GM23338 (cell line): ENCODE measurements at regions not wholly inside any gene's neighbourhood (a gene's known extent, or its start where the extent isn't known, plus 50 kb on each side); places are given as distances from the start of the nearest gene placed in this dataset.

Experiments
- ATAC-seq: fragments of 200-7000 bp; cut with Tn5 transposase; 3 replicates; pipeline ENCODE4 v1.9.1; 2020
- DNase-seq: peaks from one replicate; pipeline ENCODE4 v3.0.0-alpha.2; 2015; ENCODE audit warnings: low spot score
- H2AFZ ChIP-seq: fragments of 200-600 bp; sonication (generic); 2 replicates; pipeline ENCODE4 v1.8.0; 2016; ENCODE audit warnings: antibody characterized with exemption, mild to moderate bottlenecking, moderate library complexity
- H3F3A ChIP-seq: fragments of 200-600 bp; sonication (generic); replicated peaks from 2 replicates; pipeline ENCODE4 v1.8.0; 2017; ENCODE audit warnings: antibody characterized with exemption, mixed run types, low read depth
- H3K27ac ChIP-seq: fragments of 200-600 bp; sonication (generic); 2 replicates; pipeline ENCODE4 v1.6.1; 2016; ENCODE audit warnings: low read depth
- H3K27me3 ChIP-seq: fragments of 200-600 bp; sonication (generic); 2 replicates; pipeline ENCODE4 v1.8.0; 2016; ENCODE audit warnings: mild to moderate bottlenecking, mixed run types, moderate library complexity; ENCODE audit not compliant: insufficient read depth
- H3K36me3 ChIP-seq: fragments of 200-600 bp; sonication (generic); 2 replicates; pipeline ENCODE4 v1.8.0; 2016; ENCODE audit warnings: mild to moderate bottlenecking; ENCODE audit not compliant: insufficient read depth
- H3K4me1 ChIP-seq: fragments of 200-600 bp; sonication (generic); 2 replicates; pipeline ENCODE4 v1.8.0; 2016; ENCODE audit warnings: mild to moderate bottlenecking, moderate library complexity; ENCODE audit not compliant: insufficient read depth
- H3K4me2 ChIP-seq: fragments of 200-600 bp; sonication (generic); 2 replicates; pipeline ENCODE4 v1.7.1; 2017; ENCODE audit warnings: mixed run types
- H3K4me3 ChIP-seq: fragments of 200-600 bp; sonication (generic); 2 replicates; pipeline ENCODE4 v1.6.1; 2016; ENCODE audit warnings: mixed run types
- H3K79me2 ChIP-seq: fragments of 200-600 bp; sonication (generic); replicated peaks from 2 replicates; pipeline ENCODE4 v1.8.0; 2017; ENCODE audit warnings: mild to moderate bottlenecking; ENCODE audit not compliant: insufficient read depth
- H3K9me2 ChIP-seq: fragments of 200-600 bp; sonication (generic); 2 replicates; pipeline ENCODE4 v1.8.0; 2017; ENCODE audit not compliant: insufficient read depth
- H4K20me1 ChIP-seq: fragments of 200-600 bp; sonication (generic); replicated peaks from 2 replicates; pipeline ENCODE4 v1.8.0; 2017; ENCODE audit warnings: mild to moderate bottlenecking; ENCODE audit not compliant: insufficient read depth
- H3K27ac Mint-ChIP-seq: 2 replicates; pipeline ENCODE4 v1.8.0; 2020; ENCODE audit warnings: inconsistent platforms, mild to moderate bottlenecking, moderate library complexity, mixed read lengths
- H3K27me3 Mint-ChIP-seq: 3 replicates; pipeline ENCODE4 v1.8.0; 2022; ENCODE audit warnings: low read depth, mild to moderate bottlenecking, moderate library complexity, mixed read lengths, inconsistent platforms; ENCODE audit not compliant: insufficient read depth, poor library complexity
- H3K36me3 Mint-ChIP-seq: 3 replicates; pipeline ENCODE4 v1.8.0; 2021; ENCODE audit warnings: low read depth, mild to moderate bottlenecking, inconsistent platforms, moderate library complexity, mixed read lengths
- H3K4me1 Mint-ChIP-seq: 3 replicates; pipeline ENCODE4 v1.8.0; 2020; ENCODE audit warnings: mild to moderate bottlenecking, inconsistent platforms, mixed read lengths
- H3K4me3 Mint-ChIP-seq: 3 replicates; pipeline ENCODE4 v1.8.0; 2021; ENCODE audit warnings: moderate library complexity, mild to moderate bottlenecking, inconsistent platforms, mixed read lengths
- H3K9me3 Mint-ChIP-seq: 3 replicates; pipeline ENCODE4 v1.8.0; 2020; ENCODE audit warnings: moderate library complexity, mild to moderate bottlenecking, inconsistent platforms, mixed read lengths
- CREB1 ChIP-seq: fragments of 250-450 bp; sonication (Bioruptor Pico); IDR thresholded peaks from 2 replicates; pipeline ENCODE4 v1.5.0; 2020; ENCODE audit warnings: low read depth, mild to moderate bottlenecking, moderate library complexity
- ETS1 ChIP-seq: IDR thresholded peaks from 2 replicates; pipeline ENCODE4 v1.6.1; 2016; ENCODE audit warnings: antibody characterized with exemption
- EZH2 ChIP-seq: fragments of 200-600 bp; sonication (generic); IDR thresholded peaks from one replicate; pipeline ENCODE4 v1.8.0; 2017; ENCODE audit warnings: antibody characterized with exemption, mild to moderate bottlenecking, low read depth; ENCODE audit not compliant: unreplicated experiment
- EZH2phosphoT487 ChIP-seq: fragments of 200-600 bp; sonication (generic); IDR thresholded peaks from one replicate; pipeline ENCODE4 v1.8.1; 2018; ENCODE audit warnings: antibody characterized with exemption; ENCODE audit not compliant: unreplicated experiment
- JUNB ChIP-seq: IDR thresholded peaks from one replicate; pipeline ENCODE4 v1.6.1; 2016; ENCODE audit warnings: antibody characterized with exemption; ENCODE audit not compliant: unreplicated experiment
- NANOG ChIP-seq: IDR thresholded peaks from 2 replicates; pipeline ENCODE4 v1.6.1; 2016; ENCODE audit warnings: antibody characterized with exemption, borderline replicate concordance
- POLR2AphosphoS5 ChIP-seq: IDR thresholded peaks from 2 replicates; pipeline ENCODE4 v1.6.1; 2016; ENCODE audit warnings: antibody characterized with exemption, low read depth
- REST ChIP-seq: IDR thresholded peaks from one replicate; pipeline ENCODE4 v1.6.1; 2018; ENCODE audit warnings: antibody characterized with exemption; ENCODE audit not compliant: unreplicated experiment
- STAT1 ChIP-seq: IDR thresholded peaks from one replicate; pipeline ENCODE4 v1.6.1; 2016; ENCODE audit warnings: antibody characterized with exemption; ENCODE audit not compliant: unreplicated experiment
- ZNF114 ChIP-seq: fragments of 250-450 bp; sonication (Bioruptor Pico); IDR thresholded peaks from 2 replicates; pipeline ENCODE4 v1.5.0; 2020; ENCODE audit warnings: mild to moderate bottlenecking, moderate library complexity
- ZNF331 ChIP-seq: fragments of 250-450 bp; sonication (Bioruptor Pico); IDR thresholded peaks from 2 replicates; pipeline ENCODE4 v1.5.0; 2020; ENCODE audit warnings: low read depth, mild to moderate bottlenecking, moderate library complexity
- ZNF462 ChIP-seq: fragments of 250-450 bp; sonication (Bioruptor Pico); IDR thresholded peaks from 2 replicates; pipeline ENCODE4 v1.5.0; 2020; ENCODE audit warnings: mild to moderate bottlenecking, moderate library complexity
- TF ChIP-seq, protein P1 (sequence below), 2 experiments: fragments of 200-600 bp in 1 of 2; sonication (generic) in 1 of 2; conservative IDR thresholded peaks; 2 replicates each; pipeline versions ENCODE4 v1.5.1 to v1.6.1; 2016 to 2017; ENCODE audit warnings: antibody characterized with exemption in 2 of 2, low read depth in 2 of 2, mild to moderate bottlenecking in 2 of 2, moderate library complexity in 1 of 2

- ATAC-seq (no peak), DNase-seq (no peak)
- Histone ChIP-seq H2AFZ (no peak overlapping the region), H3K79me2 (no peaks in the 10 kb centered on the region), H3K4me3 (no peak overlapping the region), H3K27me3 (no peaks in the 10 kb centered on the region), H3K9me2 (0 out of 2 replicates have a peak, but pooled peaks cover 7% of the 10 kb centered on the region), H3K4me2 (no peak overlapping the region), H3K27ac (no peak overlapping the region), H3K4me1 (peaks cover 5% of the 10 kb centered on the region; the same call in 1 of the 2 replicates), H3K36me3 (no peaks in the 10 kb centered on the region), H4K20me1 (no peaks in the 10 kb centered on the region), H3F3A (no peaks in the 10 kb centered on the region)
- Mint-ChIP-seq H3K36me3 (no peaks in the 10 kb centered on the region), H3K4me3 (no peak overlapping the region), H3K27me3 (peaks cover 3% of the 10 kb centered on the region), H3K27ac (no peak overlapping the region), H3K9me3 (no peaks in the 10 kb centered on the region; the same call in 2 of the 3 replicates), H3K4me1 (peaks cover under 1% of the 10 kb centered on the region; the same call in 1 of the 3 replicates)
- TF ChIP-seq ZNF462: no peak
- TF ChIP-seq ETS1: no peak
- no peak for TF ChIP-seq ZNF114 (CRISPR knock-in tag)
- TF ChIP-seq POLR2AphosphoS5: no peak
- no peak for TF ChIP-seq NANOG
- TF ChIP-seq CREB1 (CRISPR knock-in tag): no peak
- TF ChIP-seq, protein P1, sequence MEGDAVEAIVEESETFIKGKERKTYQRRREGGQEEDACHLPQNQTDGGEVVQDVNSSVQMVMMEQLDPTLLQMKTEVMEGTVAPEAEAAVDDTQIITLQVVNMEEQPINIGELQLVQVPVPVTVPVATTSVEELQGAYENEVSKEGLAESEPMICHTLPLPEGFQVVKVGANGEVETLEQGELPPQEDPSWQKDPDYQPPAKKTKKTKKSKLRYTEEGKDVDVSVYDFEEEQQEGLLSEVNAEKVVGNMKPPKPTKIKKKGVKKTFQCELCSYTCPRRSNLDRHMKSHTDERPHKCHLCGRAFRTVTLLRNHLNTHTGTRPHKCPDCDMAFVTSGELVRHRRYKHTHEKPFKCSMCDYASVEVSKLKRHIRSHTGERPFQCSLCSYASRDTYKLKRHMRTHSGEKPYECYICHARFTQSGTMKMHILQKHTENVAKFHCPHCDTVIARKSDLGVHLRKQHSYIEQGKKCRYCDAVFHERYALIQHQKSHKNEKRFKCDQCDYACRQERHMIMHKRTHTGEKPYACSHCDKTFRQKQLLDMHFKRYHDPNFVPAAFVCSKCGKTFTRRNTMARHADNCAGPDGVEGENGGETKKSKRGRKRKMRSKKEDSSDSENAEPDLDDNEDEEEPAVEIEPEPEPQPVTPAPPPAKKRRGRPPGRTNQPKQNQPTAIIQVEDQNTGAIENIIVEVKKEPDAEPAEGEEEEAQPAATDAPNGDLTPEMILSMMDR (conservative IDR thresholded peaks at IDR 0.05; ENCODE audit: low read depth in 2 of 2): no peak
- TF ChIP-seq REST: no peak
- no peak for TF ChIP-seq EZH2
- no peak for TF ChIP-seq STAT1
- TF ChIP-seq EZH2phosphoT487: no peak
- no peak for TF ChIP-seq JUNB
- no peak for TF ChIP-seq ZNF331
These were observed 86.7 kb upstream of the NEDD9 start for GRCh38 chr6:11318835-11319813.
